Karpas-422 (cell line): ENCODE measurements at regions not wholly inside any gene's neighbourhood (a gene's known extent, or its start where the extent isn't known, plus 50 kb on each side); places are given as distances from the start of the nearest gene placed in this dataset.

Experiments
- DNase-seq: peaks from one replicate; pipeline ENCODE4 v3.0.0-alpha.2; 2015
- H2AFZ ChIP-seq: fragments of 200-600 bp; sonication (generic); 2 replicates; pipeline ENCODE4 v1.6.1; 2014; ENCODE audit warnings: antibody characterized with exemption, low read length, mixed read lengths
- H3K27ac ChIP-seq: fragments of 200-600 bp; sonication (generic); 2 replicates; pipeline ENCODE4 v1.5.1; 2014; ENCODE audit warnings: mild to moderate bottlenecking, low read length, moderate library complexity
- H3K27me3 ChIP-seq: fragments of 200-600 bp; sonication (generic); 2 replicates; pipeline ENCODE4 v1.6.1; 2014; ENCODE audit warnings: low read length, mixed read lengths
- H3K36me3 ChIP-seq: fragments of 200-600 bp; sonication (generic); 2 replicates; pipeline ENCODE4 v1.6.1; 2014; ENCODE audit warnings: low read length, mixed read lengths; ENCODE audit not compliant: insufficient read depth
- H3K4me1 ChIP-seq: fragments of 200-600 bp; sonication (generic); 2 replicates; pipeline ENCODE4 v1.6.1; 2014; ENCODE audit warnings: mild to moderate bottlenecking, low read length, mixed read lengths
- H3K4me2 ChIP-seq: fragments of 200-600 bp; sonication (generic); 2 replicates; pipeline ENCODE4 v1.6.1; 2014; ENCODE audit warnings: low read length, low read depth, mild to moderate bottlenecking; ENCODE audit not compliant: poor library complexity, severe bottlenecking
- H3K4me3 ChIP-seq: fragments of 200-600 bp; sonication (generic); 2 replicates; pipeline ENCODE4 v1.5.1; 2014; ENCODE audit warnings: mild to moderate bottlenecking, antibody characterized with exemption, low read length, mixed read lengths
- H3K79me2 ChIP-seq: fragments of 200-600 bp; sonication (generic); 2 replicates; pipeline ENCODE4 v1.6.1; 2014; ENCODE audit warnings: mild to moderate bottlenecking, low read length, mixed read lengths
- H3K9ac ChIP-seq: fragments of 200-600 bp; sonication (generic); 2 replicates; pipeline ENCODE4 v1.6.0; 2014; ENCODE audit warnings: low read length
- H3K9me2 ChIP-seq: fragments of 200-600 bp; sonication (generic), shearing (Covaris generic); replicated peaks from 2 replicates; pipeline ENCODE4 v1.6.0; 2014; ENCODE audit warnings: mild to moderate bottlenecking, low read length, moderate library complexity; ENCODE audit not compliant: insufficient read depth
- H3K9me3 ChIP-seq: fragments of 300-700, 200-600 bp; sonication (generic); 2 replicates; pipeline ENCODE4 v1.6.1; 2014; ENCODE audit warnings: low read length, mixed read lengths
- H4K20me1 ChIP-seq: fragments of 200-600 bp; sonication (generic); 2 replicates; pipeline ENCODE4 v1.6.1; 2014; ENCODE audit warnings: mild to moderate bottlenecking, antibody characterized with exemption, low read length, low read depth; ENCODE audit not compliant: insufficient read depth

DNA sequence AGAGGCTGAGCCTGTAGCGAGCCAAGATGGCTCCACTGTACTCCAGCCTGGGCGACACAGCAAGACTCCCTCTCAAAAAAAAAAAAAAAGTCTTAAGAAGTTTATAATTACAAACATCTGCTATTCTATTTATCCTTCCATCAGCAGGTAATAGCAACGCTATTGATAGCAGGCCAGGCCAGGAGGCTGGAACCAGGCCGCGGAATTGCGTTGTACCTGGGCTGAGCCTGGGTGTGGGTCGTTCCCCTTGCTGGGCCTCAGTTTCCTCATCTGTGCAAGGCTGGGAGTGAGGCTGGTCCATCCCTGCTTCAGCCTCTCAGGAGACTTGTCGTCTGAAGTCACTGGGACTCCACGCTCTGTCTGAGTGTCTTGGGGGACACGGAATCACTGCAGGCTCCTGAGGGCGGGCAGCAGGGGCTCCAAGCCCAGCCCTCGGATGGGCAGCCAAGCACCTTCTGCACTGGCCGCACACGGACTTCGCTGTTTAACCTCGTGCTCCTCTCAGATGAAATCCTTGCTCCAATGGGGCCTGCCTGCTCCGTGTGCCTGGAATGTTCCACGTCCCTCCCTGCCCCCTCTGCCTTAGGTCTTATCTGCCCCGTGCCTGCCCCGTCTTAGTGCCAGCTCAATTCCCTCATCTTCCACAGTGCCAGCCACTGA, 103.9 kb upstream of the C1orf174 start:
- Histone ChIP-seq H3K36me3 (no peaks in the 10 kb centered on the region), H2AFZ (no peak overlapping the region), H3K4me2 (no peak overlapping the region), H3K27ac (no peak overlapping the region), H3K9ac (no peak overlapping the region), H4K20me1 (no peaks in the 10 kb centered on the region), H3K9me3 (peaks cover 5% of the 10 kb centered on the region), H3K9me2 (no peaks in the 10 kb centered on the region), H3K79me2 (no peaks in the 10 kb centered on the region), H3K4me1 (peaks cover 30% of the 10 kb centered on the region), H3K4me3 (no peak overlapping the region), H3K27me3 (no peaks in the 10 kb centered on the region)
- no peak for DNase-seq

DNA sequence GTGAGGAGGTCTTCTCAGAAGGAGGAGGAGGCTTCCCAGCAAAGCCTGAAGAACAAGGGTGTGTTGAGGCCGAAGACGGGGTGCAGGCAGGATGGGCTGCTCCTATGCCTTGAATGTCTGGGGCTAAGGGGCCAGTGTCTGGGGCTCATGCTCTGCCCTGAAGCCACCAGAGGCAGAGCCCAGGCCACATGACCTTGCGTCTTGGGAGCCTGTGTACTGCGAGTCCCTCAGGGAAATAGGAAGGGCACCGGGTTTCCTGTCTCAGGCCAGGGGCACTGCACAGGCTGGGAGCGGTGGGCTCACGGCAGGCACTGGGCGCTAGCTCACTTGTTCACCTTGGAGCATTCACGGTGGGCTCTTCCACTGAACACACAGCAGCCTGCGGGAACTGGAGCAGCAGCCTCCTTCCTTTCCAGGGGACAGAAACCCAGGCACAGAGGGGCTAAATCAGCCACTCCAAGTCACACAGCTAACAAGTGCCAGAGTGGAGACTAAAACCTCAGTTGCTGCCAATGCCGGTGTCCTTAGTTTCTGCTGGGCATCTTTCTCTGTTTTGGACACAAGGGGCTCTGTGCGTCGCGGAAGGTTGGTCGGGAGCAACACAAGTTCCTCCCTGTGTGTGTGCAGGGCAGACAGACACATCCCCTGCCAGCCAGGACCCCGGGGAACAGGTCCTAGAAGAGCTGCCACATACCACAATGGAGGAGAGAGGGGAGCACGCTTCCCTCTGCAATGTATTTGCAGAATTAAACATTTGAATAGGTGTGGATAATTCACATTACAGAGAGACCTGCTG, 104.8 kb upstream of the C1orf174 start:
- H3K9me3 ChIP-seq = peaks cover 12% of the 10 kb centered on the region
- DNase-seq = no peak
- no peak overlapping the region for H2AFZ ChIP-seq
- no peaks in the 10 kb centered on the region for H3K36me3 ChIP-seq
- peaks cover 32% of the 10 kb centered on the region for H3K4me1 ChIP-seq
- H3K27ac ChIP-seq = no peak overlapping the region
- no peaks in the 10 kb centered on the region for H3K27me3 ChIP-seq
- no peak overlapping the region for H3K9ac ChIP-seq
- no peak overlapping the region for H3K4me2 ChIP-seq
- no peaks in the 10 kb centered on the region for H4K20me1 ChIP-seq
- H3K4me3 ChIP-seq = no peak overlapping the region
- H3K9me2 ChIP-seq = no peaks in the 10 kb centered on the region
- H3K79me2 ChIP-seq = no peaks in the 10 kb centered on the region

DNA sequence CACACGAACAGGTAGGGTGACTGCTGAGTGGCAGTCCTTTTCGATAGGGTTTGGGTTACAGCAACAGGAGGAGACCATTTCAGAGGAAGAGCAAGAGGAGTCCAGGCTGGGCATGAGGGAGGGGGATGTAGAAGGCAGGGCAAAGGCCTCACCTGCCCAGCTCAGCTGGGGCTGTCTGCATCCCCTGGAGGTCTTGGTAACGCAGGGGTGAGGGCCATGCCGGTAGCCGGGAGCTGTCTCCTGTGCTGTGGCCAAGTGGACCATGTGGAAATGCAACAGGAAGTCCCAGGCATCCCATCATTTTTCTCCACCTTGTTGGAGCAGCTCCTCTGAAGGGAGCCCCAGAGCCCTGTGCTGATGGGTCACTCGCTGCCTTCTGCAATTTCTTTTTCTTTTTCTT, 105.4 kb upstream of the C1orf174 start:
- DNase-seq = no peak
- Histone ChIP-seq H3K27me3 (no peaks in the 10 kb centered on the region), H3K9me2 (no peaks in the 10 kb centered on the region), H4K20me1 (no peaks in the 10 kb centered on the region), H3K27ac (no peak overlapping the region), H3K4me3 (no peak overlapping the region), H3K4me2 (no peak overlapping the region), H3K4me1 (peaks cover 32% of the 10 kb centered on the region), H3K36me3 (no peaks in the 10 kb centered on the region), H2AFZ (no peak overlapping the region), H3K9ac (no peak overlapping the region), H3K79me2 (no peaks in the 10 kb centered on the region), H3K9me3 (peaks cover 12% of the 10 kb centered on the region)

DNA sequence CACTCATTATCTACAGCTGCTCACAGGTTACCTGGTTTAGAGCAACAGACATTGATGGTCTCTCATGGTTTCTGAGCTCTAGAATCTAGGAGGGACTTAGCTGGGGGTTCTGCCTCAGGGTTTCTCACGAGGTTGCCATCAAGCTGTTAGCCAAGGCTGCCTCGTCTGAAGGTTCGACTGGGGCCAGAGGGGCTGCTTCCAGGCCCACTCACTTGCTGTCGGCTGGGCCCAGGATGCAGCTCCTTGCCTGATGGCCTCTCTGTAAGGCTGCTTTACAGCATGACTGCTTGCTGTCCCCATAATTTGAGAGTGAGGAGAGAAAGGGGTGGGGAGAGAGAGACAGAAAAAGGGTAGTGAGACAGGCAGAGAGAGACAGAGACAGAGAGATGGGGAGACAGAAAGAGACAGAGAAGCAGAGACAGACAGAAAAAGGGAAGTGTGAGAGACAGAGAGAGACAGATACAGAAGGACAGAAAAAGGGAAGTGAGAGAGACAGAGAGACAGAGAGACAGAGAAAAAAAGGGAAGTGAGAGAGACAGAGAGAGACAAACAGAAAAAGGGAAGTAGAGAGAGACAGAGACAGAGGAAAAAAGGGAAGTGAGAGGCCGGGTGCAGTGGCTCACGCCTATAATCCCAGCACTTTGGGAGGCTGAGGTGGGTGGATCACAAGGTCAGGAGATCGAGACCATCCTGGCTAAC, 106.8 kb upstream of the C1orf174 start:
- no peak overlapping the region for H3K4me3 ChIP-seq
- no peaks in the 10 kb centered on the region for H3K27me3 ChIP-seq
- H3K27ac ChIP-seq = peak overlapping the region; percentile 99
- no peak overlapping the region for H2AFZ ChIP-seq
- peaks cover 23% of the 10 kb centered on the region for H3K4me1 ChIP-seq
- H3K9me2 ChIP-seq = no peaks in the 10 kb centered on the region
- H4K20me1 ChIP-seq = no peaks in the 10 kb centered on the region
- no peaks in the 10 kb centered on the region for H3K36me3 ChIP-seq
- no peaks in the 10 kb centered on the region for H3K79me2 ChIP-seq
- peak; percentile 87 for DNase-seq
- H3K4me2 ChIP-seq = no peak overlapping the region
- H3K9me3 ChIP-seq = peaks cover 12% of the 10 kb centered on the region
- H3K9ac ChIP-seq = peak overlapping the region; percentile 37

DNA sequence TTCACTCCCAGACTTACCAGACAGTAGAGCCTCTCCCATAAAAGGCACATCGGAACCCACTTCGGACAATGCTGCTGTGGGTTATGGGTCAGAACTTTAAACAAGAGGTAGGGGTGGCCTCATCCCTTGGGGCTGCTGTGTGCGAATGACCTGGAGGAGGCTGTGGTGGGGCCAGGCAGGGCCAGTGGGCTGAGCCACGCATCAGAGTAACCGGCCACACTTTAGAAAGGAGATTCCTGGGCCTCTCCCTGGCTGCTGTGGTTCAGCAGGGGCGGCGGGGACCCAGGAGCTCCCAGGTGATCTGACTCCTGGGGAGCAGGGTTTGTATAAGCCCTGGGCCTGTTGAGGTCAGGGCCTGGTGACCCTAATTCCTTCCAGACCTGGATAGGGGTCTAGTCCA, 110.2 kb upstream of the C1orf174 start:
- Histone ChIP-seq H3K9me2 (no peaks in the 10 kb centered on the region), H3K27me3 (no peaks in the 10 kb centered on the region), H3K9me3 (peaks cover 12% of the 10 kb centered on the region), H3K36me3 (no peaks in the 10 kb centered on the region), H4K20me1 (no peaks in the 10 kb centered on the region), H3K9ac (no peak overlapping the region), H3K4me2 (no peak overlapping the region), H3K4me1 (peaks cover 39% of the 10 kb centered on the region), H3K79me2 (no peaks in the 10 kb centered on the region), H3K27ac (peak overlapping the region; percentile 99; the same call in 1 of the 2 replicates), H2AFZ (no peak overlapping the region), H3K4me3 (no peak overlapping the region)
- no peak for DNase-seq

DNA sequence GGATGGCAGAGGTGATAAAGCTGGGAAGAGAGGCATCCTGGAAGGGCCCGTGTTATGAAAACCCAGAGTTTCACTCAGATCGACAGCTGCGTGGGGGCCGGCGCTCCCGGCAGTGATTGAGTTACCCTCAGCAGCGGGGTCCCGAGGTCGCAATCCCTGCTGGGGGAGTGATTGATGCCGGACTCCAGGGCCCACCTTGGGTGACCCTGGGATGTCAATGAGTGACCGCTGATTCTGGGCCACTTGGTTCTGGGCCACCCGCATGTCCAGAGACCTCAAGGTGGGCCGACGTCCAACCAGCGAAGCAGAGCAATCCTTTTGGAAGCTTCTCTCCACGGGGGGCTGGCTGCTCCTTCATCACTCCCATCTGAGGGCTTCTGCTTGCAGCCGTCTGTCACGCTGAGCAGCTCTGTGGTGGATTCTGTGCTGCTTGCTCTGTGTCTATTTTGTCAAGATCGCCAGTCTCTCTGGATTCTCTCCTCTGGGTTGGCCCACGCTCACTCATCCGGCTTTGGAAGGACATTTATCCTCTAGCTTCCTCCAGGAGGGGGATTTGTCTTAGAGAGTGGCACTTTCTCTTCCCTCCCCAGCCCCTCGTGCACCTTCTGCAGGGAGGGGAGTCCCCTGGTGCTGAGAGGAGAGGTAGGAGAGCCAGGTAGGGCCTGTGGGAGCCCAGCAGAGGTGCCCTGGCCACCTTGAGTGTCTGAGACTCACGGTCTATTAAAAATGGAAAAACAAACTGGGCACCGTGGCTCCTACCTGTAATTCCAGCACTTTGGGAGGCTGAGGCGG, 110.9 kb upstream of the C1orf174 start:
- H3K27ac ChIP-seq = 0 out of 2 replicates have a peak overlapping the region, but pooled peaks have one; percentile 99
- no peak overlapping the region for H3K4me3 ChIP-seq
- peaks cover 42% of the 10 kb centered on the region for H3K4me1 ChIP-seq
- no peak overlapping the region for H2AFZ ChIP-seq
- no peak overlapping the region for H3K9ac ChIP-seq
- DNase-seq = no peak
- no peaks in the 10 kb centered on the region for H4K20me1 ChIP-seq
- no peaks in the 10 kb centered on the region for H3K27me3 ChIP-seq
- no peak overlapping the region for H3K4me2 ChIP-seq
- H3K36me3 ChIP-seq = no peaks in the 10 kb centered on the region
- H3K79me2 ChIP-seq = no peaks in the 10 kb centered on the region
- no peaks in the 10 kb centered on the region for H3K9me2 ChIP-seq
- H3K9me3 ChIP-seq = peaks cover 12% of the 10 kb centered on the region

DNA sequence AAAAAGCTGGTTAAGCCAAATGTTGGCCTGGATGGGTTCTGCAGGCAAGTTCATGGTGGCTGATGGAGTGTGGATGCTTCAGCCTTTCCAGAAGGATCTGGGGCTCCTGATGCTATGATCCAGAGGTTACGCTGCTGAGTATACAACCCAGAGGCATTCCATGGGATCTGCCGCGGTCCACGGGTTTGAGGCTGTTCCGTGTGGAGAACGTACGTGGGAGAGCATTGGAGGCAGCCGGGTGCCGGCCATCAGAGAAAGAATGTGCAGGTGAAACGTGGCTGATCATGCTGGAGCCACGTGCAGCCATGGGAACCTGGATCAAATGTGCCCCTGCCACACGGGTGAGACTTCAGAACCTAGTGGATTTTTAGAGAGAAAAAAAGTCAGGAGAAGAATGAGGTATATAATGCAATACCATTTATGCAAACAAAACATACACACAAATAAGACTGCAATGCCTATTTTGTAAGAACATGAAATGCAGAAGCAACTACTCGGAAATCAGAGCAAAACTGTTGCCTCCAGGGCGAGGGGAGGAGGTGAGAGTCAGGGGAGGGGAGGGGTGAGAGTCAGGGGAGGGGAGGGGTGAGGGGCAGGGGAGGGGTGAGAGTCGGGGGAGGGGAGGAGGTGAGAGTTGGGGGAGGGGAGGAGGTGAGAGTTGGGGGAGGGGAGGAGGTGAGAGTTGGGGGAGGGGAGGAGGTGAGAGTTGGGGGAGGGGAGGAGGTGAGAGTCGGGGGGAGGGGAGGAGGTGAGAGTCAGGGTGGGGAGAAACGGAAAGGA, 116.5 kb upstream of the C1orf174 start:
- Histone ChIP-seq H2AFZ (no peak overlapping the region), H3K9ac (0 out of 2 replicates have a peak overlapping the region, but pooled peaks have one; percentile 24), H3K9me3 (no peaks in the 10 kb centered on the region), H4K20me1 (no peaks in the 10 kb centered on the region), H3K9me2 (no peaks in the 10 kb centered on the region), H3K27ac (no peak overlapping the region), H3K36me3 (no peaks in the 10 kb centered on the region), H3K79me2 (no peaks in the 10 kb centered on the region), H3K27me3 (no peaks in the 10 kb centered on the region), H3K4me1 (peaks cover 41% of the 10 kb centered on the region), H3K4me3 (no peak overlapping the region), H3K4me2 (no peak overlapping the region)
- DNase-seq = peak; percentile 49
